GM18907 (cell line): ENCODE measurements at regions not wholly inside any gene's neighbourhood (a gene's known extent, or its start where the extent isn't known, plus 50 kb on each side); places are given as distances from the start of the nearest gene placed in this dataset.
"Not testable (repeated sequence)": the region's sequence is repeated elsewhere in the genome, so short reads cannot be mapped to it uniquely, and the experiment has no call there.

Experiments used
- ATAC-seq: cut with Tn5 transposase; IDR thresholded peaks from one replicate; pipeline ENCODE4 v1.9.1; 2021; ENCODE audit warnings: mild to moderate bottlenecking, moderate library complexity; ENCODE audit not compliant: unreplicated experiment

GRCh38 chr5:105218018-105218417 lies 1655.4 kb upstream of the NUDT12 start:
- ATAC-seq, result no peak

DNA sequence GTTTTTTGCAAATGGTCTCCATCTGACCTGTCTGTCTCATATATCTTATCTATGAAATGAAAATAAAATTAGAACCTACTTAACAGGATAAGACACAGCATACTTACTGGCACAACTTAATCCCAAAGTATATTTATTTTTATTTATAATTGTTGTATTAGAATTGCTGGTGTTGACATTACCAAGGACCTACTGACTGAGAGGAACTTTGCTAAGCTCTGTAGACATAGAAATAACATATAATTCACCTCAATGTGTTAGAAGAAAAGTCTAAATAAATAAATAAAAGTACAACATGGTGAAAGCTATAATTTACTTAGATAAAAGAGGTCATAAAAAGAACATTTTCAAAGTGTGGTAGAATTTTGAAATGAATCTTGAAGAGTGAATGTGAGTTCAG lies 1650.5 kb upstream of the NUDT12 start:
- ATAC-seq, result no peak

DNA sequence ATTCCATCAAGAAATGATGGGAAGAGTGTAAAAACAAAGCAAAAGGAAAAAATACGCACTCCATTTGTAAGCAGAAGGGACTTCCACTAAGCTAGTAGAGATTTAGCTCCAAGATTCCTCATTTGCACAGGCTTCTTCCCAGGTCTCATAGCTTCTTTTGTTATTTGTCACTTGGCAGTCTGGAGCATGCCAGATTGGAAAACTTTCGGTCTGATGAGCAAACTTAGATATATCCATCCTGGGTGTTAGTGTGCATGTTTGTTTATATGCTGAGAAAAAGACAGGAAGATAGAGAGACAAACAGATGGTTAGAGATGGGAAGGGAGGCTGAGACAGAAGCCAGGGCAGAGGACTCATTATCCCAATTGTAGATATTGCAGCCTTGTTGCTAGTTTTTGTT lies 1644.5 kb upstream of the NUDT12 start:
- no peak for ATAC-seq

- ATAC-seq, result no peak
Observed at GRCh38 chr5:105197531-105197930, 1634.9 kb upstream of the NUDT12 start.

DNA sequence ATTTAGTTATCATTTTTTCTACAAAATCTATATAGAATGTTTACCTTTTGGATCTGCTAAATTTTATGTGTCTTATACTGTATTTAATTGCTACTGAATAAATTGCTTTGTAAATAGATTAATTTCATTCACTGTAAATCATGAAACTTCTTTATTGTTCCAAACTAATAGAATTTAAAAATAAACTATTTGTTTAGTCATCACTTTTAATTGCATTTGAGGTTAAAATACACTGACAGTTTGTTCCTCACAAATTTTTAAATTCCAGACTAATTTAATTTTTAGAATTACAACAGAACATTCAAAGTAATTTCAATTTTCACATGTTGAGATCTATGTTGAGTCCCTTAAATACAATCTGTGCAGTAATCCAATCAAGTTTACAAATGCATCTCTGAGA lies 1633.2 kb upstream of the NUDT12 start:
- no peak for ATAC-seq

DNA sequence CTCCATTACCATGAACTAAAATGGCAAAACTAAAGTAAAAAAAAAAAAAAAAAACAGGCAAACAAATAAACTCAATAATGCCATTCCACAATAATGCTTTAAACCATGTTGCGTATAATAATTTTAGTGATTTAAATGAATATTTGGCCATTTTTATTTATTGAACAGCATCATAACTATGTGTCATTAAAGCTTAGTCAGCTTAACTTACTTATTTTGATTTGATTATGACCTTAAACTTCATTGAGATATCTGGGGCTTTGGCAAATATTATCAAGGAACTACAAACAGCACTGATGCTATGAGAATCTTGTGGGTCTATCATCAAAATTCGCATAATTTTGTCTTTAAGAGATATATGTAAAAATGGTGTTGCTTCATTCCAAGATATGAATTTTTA lies 1610.3 kb upstream of the NUDT12 start:
- ATAC-seq, result no peak

DNA sequence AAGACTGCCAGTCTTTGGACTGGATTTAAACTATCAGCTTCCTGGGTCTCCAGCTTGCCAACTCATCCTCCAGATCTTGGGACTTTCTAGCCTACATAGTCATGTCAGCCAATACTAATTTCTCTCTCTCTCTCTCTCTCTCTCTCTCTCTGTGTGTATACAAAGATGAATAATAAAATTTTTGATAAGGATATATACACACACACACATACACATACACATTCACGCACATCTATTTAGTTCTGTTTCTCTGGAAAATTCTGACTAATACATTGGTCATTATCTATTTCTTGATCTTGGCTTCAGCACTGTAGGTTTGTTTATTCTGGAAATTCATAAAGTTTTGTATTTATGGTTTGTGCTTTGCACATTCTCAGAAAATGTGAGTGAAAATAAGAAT lies 1606.2 kb upstream of the NUDT12 start:
- no peak for ATAC-seq

- no peak for ATAC-seq
Observed at GRCh38 chr5:105167092-105167491, 1604.5 kb upstream of the NUDT12 start.

- ATAC-seq, result no peak
Observed at GRCh38 chr5:105163547-105163946, 1601.0 kb upstream of the NUDT12 start.

DNA sequence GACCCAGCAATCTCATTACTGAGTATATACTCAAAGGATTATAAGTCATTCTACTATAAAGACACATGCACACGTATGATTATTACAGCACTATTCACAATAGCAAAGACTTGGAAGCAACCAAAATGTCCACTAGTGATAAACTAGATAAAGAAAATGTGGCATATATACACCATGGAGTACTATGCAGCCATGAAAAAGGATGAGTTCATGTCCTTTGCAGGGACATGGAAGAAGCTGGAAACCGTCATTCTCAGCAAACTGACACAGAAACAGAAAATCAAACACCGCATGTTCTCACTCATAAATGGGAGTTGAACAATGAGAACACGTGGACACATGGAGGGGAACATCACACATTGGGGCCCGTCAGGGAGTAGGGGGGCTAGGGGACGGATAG lies 1600.0 kb upstream of the NUDT12 start:
- ATAC-seq, result not testable (repeated sequence)

DNA sequence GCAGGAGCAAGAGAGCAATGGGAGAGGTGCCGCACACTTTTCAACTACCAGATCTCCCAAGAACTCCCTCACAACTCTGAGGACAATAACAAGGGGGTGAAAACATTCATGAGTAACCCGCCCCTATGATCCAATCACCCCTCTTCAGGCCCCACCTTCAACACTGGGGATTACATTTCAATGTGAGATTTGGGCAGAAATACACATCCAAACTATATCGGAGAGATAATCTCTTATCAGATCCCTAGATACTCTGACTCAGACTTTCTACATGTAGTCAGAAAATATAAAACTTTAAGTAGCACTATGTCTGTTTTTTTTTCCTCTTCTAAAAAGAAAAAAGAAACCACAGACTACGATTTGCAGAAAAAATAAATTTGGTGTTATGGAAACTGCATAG lies 1595.9 kb upstream of the NUDT12 start:
- ATAC-seq, result no peak

DNA sequence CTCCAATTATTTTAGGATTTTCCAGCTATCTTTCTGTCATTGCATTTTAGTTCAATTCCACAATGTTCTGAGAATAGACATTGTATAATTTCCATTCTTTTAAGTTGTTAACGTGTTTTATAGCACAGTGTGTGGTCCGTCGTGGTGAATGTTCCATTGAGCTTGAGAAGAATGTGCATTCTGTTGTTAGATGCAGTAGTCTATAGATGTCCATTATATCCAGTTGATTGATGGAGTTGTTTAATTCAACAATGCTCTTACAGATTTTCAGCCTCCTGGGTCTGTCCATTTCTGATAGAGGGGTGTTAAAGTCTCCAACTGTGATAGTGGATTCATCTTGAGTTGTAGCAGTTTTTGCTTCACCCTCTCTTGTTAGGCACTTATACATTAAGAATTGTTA lies 1587.7 kb upstream of the NUDT12 start:
- no peak for ATAC-seq

DNA sequence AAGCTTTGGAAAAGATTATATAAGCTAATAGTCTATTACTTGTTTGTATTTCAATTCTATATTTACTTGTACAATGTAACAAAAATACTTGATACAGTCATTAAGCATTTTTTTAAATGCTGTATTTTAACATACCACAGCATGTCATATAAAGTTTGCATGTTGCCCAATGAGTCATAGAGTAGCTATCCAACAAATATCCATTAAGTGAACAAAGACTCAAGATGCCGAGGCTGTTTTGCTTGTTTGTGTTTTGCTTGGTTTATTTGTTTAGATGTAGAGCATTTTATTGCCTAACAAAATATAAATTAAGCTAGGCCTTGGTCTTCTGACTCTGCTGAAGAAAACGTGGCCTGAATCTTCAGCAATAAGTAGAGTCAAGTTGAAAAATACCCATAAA lies 1584.3 kb upstream of the NUDT12 start:
- no peak for ATAC-seq

- no peak for ATAC-seq
Observed at GRCh38 chr5:105145152-105145551, 1582.6 kb upstream of the NUDT12 start.

DNA sequence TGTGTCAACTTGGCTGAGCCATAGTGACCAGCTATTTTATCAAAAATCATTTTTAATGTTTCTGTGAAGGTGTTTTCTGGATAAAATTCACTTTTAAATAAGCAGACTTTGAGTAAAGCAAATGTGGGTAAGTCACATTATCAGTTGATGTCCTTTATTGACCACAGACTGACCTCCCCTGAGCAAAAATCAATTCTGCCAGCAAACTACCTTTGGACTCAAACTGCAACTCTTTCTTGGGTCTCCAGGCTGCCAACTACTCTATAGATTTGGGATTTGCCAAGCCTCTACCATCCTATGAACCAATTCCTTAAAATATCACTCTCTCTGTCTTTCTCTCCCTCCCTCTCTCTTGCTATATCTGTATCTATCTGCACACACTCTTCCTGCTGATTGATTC lies 1571.7 kb upstream of the NUDT12 start:
- ATAC-seq, result no peak

GRCh38 chr5:105133087-105133486 lies 1570.5 kb upstream of the NUDT12 start:
- no peak for ATAC-seq

DNA sequence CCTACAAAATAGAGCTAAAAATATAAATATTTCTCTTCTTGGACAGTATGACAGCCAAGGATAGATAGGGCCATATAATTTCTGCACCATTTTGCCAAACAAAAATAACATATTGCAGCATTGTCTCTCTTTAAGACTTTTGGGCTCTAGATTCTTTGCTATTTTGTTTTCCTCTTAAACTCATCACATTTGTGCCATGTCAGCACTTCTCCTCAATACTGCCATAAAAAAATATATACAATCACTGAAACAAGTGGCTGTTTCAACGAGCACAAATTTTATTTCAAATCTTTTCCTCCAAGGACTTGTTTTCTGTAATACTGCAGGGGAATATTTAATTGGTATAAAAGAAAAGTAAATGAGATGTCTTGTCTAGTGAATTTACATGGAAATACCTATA lies 1570.0 kb upstream of the NUDT12 start:
- ATAC-seq, result no peak

DNA sequence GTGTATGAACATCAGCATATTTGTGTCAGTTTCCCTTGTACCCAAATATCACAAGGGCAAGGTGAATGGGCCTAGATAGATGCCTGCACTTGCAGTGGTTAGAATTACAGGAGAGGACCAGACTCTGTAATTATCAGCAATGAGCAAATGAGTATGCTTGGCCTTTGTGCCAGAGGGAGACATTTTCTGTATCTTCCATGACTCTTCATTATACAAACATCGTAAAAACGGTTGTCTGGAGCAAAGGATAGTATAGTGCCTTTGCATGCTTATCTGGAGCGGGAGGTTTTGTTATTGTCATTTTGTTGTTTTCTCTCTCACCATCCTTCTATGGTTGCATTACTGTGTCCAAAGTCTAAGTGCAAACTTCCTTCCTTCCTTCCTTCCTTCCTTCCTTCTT lies 1568.5 kb upstream of the NUDT12 start:
- ATAC-seq, result no peak

- ATAC-seq, result no peak
Observed at GRCh38 chr5:105101577-105101976, 1539.0 kb upstream of the NUDT12 start.

GRCh38 chr5:105088961-105089360 lies 1526.4 kb upstream of the NUDT12 start:
- no peak for ATAC-seq

DNA sequence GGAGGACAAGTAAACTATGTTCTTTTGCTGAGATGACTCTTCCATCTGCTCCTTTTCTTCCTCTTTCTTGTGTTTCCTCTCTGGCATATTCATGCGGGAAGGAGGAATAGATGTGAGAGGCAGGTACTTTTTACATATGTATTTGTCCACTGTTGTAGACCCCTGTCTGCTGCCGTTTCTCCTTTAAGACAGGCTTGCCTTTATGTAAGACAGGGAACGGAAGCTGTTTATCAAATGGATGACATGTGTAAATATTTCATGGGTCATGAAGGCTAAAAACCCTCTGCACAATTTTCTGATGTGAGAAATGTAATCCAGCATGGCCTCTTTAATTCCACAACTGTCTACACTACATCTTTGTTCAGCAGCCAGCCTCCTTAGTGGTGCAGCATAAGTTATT lies 1525.5 kb upstream of the NUDT12 start:
- no peak for ATAC-seq

GRCh38 chr5:105057893-105058292 lies 1495.3 kb upstream of the NUDT12 start:
- ATAC-seq, result no peak

DNA sequence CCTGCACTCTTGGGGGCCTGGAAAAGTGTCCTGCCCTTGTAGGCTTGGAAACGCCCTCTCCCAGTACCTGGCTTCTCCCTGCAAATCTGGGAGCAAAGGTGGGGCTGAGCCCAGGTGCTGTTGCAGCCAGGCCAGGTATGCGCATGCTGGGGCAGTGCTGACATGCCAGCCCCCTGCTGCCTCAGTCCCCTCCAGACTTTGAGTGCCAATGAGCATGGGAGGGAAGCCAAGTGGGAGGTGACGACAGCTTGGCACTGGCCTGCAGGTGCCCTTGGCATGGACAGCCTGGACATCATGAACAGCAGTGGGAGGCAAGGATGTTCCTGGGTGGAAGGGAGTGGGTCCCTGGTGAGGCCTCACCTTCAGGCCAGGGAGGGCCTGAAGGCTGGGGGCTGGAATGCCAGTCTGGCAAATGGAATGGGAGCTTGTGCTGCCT lies 1494.4 kb upstream of the NUDT12 start:
- ATAC-seq, result no peak

- ATAC-seq, result no peak
Observed at GRCh38 chr5:105054406-105054805, 1491.8 kb upstream of the NUDT12 start.
